ENCODE measurements at regions not wholly inside any gene's neighbourhood (a gene's known extent, or its start where the extent isn't known, plus 50 kb on each side); places are given as distances from the start of the nearest gene placed in this dataset.

DNA sequence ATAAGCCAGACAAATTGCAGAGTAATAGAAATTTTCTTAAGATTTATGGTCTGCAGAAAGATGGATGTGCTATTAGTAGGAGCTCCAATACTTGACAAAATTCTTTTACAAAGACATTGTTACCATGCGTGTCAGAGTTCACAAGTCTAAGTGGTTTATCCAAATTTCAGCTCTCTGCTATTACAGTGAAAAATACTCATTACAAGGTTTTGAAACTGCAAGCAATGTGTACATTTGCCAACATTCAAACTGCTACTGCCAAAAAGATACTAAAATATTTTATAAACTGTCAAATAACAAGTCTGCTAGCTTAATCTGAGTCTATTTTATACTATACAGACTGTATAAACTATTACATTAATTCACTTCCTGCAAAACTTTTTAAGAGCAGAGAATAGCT lies 1341.5 kb upstream of the ACVR2A start:
- TF ChIP-seq, protein P1, sequence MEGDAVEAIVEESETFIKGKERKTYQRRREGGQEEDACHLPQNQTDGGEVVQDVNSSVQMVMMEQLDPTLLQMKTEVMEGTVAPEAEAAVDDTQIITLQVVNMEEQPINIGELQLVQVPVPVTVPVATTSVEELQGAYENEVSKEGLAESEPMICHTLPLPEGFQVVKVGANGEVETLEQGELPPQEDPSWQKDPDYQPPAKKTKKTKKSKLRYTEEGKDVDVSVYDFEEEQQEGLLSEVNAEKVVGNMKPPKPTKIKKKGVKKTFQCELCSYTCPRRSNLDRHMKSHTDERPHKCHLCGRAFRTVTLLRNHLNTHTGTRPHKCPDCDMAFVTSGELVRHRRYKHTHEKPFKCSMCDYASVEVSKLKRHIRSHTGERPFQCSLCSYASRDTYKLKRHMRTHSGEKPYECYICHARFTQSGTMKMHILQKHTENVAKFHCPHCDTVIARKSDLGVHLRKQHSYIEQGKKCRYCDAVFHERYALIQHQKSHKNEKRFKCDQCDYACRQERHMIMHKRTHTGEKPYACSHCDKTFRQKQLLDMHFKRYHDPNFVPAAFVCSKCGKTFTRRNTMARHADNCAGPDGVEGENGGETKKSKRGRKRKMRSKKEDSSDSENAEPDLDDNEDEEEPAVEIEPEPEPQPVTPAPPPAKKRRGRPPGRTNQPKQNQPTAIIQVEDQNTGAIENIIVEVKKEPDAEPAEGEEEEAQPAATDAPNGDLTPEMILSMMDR (IDR thresholded peaks at IDR 0.05; ENCODE audit: control extremely low read depth, extremely low read depth, low read depth, missing control alignments): no peak
- CTCF ChIA-PET: no interaction called here
- POLR2A ChIA-PET: no interaction called here
- no peak for DNase-seq (ENCODE audit: extremely low spot score)

GRCh38 chr2:146496248-146496647 lies 1348.6 kb upstream of the ACVR2A start:
- ChIA-PET CTCF (interaction anchor here (1.5 kb wide), 1 partner anchor 29 kb away, joined by 3 read pairs; no protein-coding TSS in a partner anchor), POLR2A (no interaction called here)
- TF ChIP-seq, protein P1 (IDR thresholded peaks at IDR 0.05; ENCODE audit: control extremely low read depth, extremely low read depth, low read depth, missing control alignments): no peak
- DNase-seq (ENCODE audit: extremely low spot score): no peak

- TF ChIP-seq, protein P1 (IDR thresholded peaks at IDR 0.05; ENCODE audit: control extremely low read depth, extremely low read depth, low read depth, missing control alignments): no peak
- ChIA-PET POLR2A (no interaction called here), CTCF (no interaction called here)
- DNase-seq (ENCODE audit: extremely low spot score): no peak
These were observed 1355.4 kb upstream of the ACVR2A start for GRCh38 chr2:146489386-146489785.

GRCh38 chr2:146481629-146482028 lies 1363.2 kb upstream of the ACVR2A start:
- ChIA-PET POLR2A (no interaction called here), CTCF (no interaction called here)
- TF ChIP-seq, protein P1 (IDR thresholded peaks at IDR 0.05; ENCODE audit: control extremely low read depth, extremely low read depth, low read depth, missing control alignments): no peak
- no peak for DNase-seq (ENCODE audit: extremely low spot score)

- CTCF ChIA-PET: interaction anchor here (1.5 kb wide), 1 partner anchor 16 kb away, joined by 4 read pairs; no protein-coding TSS in a partner anchor
- peak; percentile 3 for DNase-seq (ENCODE audit: extremely low spot score)
- POLR2A ChIA-PET: no interaction called here
- TF ChIP-seq, protein P1 (IDR thresholded peaks at IDR 0.05; ENCODE audit: control extremely low read depth, extremely low read depth, low read depth, missing control alignments): no peak
These were observed 1367.4 kb upstream of the ACVR2A start for GRCh38 chr2:146477383-146477782.

- TF ChIP-seq, protein P1 (IDR thresholded peaks at IDR 0.05; ENCODE audit: control extremely low read depth, extremely low read depth, low read depth, missing control alignments): no peak
- no peak for DNase-seq (ENCODE audit: extremely low spot score)
- POLR2A ChIA-PET: no interaction called here
- CTCF ChIA-PET: no interaction called here
These were observed 1376.3 kb upstream of the ACVR2A start for GRCh38 chr2:146468578-146468977.

DNA sequence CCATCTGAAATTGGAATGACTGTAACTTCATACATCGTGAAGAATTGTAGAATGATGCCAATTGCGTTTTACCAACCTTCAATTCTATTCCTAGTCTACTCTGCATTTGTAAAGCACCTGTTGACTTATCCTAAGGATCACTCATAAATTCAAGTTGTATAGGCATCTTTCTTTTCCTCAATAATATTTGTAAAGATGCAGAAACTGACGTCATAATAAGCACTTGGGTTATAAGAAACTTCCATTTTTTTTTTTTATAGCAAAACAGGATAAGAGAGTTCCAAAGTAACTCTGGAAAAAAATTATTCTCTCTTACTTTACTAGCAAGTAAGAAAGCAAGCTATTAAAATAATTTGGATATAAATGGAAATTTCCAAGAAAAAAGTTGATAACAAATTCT lies 1377.4 kb upstream of the ACVR2A start:
- POLR2A ChIA-PET: no interaction called here
- CTCF ChIA-PET: no interaction called here
- DNase-seq (ENCODE audit: extremely low spot score): no peak
- TF ChIP-seq, protein P1 (IDR thresholded peaks at IDR 0.05; ENCODE audit: control extremely low read depth, extremely low read depth, low read depth, missing control alignments): no peak
